Ammon's horn (tissue), 1 donor: ENCODE measurements at regions not wholly inside any gene's neighbourhood (a gene's known extent, or its start where the extent isn't known, plus 50 kb on each side); places are given as distances from the start of the nearest gene placed in this dataset.

Source experiments
- DNase-seq: peaks from one replicate; pipeline ENCODE4 v3.0.0-alpha.2; 2016; ENCODE audit warnings: low spot score

DNA sequence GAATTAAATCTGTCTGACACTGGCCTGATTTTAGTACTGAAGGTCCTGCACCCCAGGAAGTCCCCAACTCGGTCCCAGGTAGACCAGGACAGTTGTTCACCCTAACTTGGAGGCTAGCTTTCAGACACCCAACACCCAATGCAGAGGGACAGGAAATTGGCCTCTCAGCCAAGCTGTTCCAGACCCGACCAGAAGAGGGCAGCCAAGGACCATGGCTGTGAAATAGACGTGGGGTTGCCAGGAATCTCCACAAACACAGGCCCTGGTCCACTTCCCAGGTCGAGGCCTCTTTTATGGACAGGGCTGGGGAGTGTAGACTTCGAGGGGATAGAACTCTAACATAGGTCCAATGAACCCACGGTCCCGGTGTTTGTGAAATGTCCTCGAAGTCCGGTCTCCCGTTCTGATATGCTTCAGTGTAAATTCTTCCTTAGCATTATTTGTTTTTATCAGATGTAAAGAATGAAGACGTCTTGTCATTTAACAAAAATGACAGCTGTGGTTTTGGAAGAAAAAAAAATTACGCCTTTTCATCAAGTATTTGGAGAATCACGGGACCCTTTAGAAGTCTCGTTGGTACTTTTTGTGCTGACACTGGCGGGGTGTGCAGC lies 260.3 kb upstream of the ADAMTS16 start:
- peak; percentile 92 for DNase-seq

DNA sequence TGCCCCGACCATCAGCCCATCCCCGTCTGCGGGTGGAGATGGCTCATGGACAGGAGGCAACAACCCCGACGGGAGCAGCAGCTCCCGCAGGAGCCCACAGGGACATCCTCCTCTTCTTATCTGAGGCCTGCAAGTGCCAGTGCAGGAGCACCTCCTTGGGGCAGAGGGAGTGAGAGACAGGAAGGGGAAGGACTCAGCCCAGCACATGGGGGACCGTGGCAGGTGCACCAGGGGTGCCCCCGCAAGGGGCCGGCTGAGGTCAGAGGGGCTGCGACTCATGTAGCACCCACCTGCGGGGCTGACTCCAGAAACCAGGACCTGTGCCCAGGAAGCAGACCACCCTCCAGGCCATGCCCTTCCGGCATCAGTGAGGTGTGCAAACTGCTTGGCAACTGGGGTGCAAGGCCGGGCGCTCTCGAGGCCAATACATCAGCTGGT lies 259.8 kb upstream of the ADAMTS16 start:
- no peak for DNase-seq

DNA sequence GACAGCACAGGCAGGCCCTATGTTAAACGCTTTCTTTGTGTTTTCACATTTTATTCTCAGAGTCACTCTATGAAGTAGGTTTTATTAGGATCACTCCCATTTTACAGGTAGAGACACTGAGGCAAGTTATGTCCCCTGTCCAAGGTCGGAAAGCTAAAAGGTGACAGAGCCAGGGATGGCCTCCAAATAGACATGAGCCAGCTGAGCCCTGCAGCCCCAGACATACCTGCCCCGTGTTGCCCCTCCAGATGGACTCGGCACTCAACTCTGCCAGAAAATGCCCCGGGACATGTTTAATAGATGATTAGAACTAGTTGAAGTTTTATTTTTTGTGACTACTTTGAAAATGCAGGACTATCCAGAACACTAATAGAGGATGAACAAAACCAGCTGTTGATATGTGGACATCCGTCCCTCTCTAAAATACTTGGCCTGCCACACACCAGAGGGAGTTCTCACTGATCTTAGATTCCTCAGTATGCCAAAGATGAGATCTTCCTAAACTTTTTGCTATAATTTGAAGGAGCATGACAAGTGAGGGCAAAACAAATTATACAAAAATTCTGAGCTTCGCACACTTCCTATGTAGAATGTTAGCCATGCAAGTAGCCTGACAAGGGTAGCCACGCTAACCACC lies 258.6 kb upstream of the ADAMTS16 start:
- DNase-seq, result no peak

DNA sequence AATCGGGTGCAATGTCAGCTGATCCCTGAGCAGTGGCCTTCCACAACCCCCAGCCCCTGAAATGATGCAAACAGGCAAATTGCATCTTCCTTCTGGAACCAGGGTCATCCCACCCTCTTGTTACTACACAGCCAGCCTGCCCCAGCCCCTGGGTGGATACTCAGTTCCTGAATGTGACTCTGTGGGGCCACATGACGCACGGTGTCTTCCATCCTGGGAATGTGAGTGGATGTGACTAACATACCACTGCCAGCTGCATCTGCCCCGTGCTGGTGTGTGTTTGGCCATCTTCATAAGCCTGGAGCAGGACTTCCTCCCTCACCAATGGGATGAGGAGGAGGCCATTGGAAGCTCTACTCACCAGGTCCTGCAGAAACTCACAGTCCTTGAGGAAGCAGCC lies 257.9 kb upstream of the ADAMTS16 start:
- no peak for DNase-seq

DNA sequence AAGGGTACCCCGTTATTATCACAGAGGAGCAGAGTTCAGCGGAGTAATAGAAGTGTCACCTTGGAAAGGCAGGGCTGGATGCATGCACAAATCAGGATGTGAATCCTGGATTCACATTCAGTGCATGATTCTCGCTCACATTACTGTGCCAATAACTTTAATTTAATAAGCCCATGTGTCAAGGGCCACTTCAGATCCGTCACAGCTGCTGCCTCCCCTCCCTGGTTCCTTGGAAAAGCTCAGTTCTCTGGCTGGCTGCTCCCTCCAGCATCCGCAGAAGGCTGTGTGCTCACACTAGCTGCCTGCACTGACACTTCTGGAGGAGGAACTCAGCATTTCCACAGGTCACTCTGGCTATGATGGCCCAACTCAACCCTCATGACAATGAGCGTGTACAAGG lies 256.8 kb upstream of the ADAMTS16 start:
- no peak for DNase-seq

DNA sequence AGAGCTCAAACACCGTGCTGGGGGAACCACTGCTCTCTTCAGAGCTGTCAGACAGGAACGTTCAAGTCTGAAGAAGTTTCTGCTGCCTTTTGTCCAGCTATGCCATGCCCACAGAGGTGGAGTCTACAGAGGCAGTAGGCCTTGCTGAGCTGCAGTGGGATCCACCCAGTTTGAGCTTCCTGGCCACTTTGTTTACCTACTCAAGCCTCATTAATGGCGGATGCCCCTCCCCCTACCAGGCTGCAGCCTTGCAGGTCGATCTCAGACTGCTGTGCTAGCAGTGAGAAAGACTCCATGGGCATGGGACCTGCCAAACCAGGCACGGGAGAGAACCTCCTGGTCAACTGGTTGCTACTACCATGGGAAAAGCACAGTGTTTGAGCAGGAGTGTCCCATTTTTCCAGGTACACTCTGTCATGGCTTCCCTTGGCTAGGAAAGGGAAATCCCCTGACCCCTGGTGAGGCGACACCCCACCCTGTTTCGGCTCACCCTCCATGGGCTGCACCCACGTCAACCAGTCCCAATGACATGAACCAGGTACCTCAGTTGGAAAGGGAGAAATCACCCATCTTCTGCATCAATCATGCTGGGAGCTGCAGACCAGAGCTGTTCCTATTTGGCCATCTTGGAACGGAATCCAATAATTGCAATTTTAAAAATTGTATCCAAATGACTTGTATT lies 246.9 kb upstream of the ADAMTS16 start:
- DNase-seq, result no peak

DNA sequence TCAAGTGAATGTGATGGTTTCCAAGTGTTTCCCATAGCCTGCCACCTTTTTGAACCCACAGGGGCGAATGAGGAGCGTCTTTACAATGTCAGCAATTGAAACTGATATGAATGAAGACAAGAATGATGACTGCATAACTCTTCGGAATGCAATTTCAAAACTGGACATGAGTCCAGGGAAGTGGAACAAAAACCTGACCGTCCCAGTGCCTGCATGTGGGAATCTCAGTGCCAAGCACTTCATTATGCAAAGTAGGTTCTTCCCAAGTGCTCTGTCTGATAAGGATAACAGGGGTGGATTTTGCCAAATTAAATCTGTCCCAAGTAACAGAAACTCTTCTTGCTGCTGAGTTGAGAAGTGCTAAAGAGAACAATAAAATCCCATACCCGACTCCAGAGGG lies 243.8 kb upstream of the ADAMTS16 start:
- DNase-seq, result no peak

DNA sequence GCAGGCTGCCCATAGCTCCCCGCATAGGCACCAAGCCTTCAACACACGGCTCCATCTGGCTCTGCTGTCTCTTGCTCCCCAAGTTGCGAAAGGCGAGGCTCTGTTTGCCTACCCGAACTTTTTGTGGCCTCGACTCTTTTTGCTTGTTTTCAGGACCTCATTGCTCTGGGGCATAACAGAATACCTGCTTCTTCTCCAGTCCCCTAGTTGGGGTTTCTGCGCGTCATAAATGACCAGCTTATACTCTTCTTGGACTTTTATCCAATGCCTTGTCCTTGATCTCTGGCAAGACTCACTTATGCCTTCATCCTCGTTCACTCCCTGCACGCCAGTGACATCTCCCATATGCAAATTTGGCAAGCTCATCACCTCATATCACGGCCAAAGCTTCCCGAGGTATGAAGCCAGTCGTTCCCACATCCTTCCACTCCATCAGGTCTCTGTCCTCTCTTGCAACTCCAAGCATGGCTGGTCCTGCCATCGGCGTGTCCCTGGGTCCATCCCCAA lies 238.8 kb upstream of the ADAMTS16 start:
- DNase-seq, result no peak

DNA sequence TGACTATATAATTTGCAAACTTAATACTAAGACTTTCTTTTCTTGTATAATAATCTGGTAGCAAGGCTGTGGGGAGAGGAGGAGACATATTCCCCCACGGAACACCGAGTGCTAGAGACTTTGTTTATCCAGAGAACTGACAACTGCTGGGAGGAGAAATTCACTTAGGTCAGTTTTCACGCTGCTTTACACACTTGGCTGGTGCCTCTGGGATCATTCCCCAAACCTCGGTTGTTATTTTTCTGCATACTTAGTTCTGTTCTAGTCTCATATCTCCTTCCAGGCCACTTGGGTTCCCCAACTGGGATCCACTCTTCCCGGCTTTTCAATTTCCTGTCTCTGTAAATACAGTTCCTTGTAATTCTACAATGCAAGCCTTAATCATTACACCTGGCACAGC lies 238.2 kb upstream of the ADAMTS16 start:
- DNase-seq, result no peak

DNA sequence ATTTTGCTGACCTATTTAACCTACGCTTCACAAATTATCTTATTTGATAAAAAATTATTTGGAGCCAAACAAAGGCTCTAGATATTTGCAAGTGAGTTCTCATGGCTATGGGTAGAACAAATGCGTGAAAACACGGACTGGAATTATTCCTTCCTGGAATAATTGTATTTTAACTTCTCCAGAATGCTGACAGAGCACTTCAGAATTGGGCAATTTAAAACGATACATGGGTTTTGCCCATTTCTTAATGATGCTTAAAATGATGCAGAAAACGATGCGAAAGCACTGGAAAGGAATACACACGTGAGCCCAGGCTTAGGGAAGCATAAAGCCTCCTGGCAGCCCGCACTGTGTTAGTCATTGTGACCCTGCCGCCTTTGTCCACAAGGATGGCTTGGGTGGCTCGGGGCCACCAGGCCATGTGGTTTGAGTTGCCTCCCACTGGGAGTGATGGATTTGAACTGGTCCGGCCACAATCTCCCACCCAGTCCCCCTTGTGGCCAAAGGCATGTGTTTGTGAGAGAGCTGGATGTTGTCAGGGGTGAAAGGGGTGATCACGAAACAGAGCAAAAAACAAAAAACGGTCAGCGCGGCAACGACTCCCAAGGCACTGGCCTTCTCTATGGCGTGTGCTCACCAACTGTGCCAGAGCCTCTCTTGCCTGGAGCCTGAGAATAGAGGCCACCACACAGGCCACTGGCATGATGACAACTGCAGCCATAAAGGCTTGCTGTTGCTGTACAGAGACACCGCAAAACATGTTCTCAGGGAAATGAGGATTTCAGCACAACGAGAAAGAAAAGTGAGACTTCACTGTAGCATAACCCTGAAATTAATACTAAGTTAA lies 234.2 kb upstream of the ADAMTS16 start:
- DNase-seq, result peak; percentile 59

DNA sequence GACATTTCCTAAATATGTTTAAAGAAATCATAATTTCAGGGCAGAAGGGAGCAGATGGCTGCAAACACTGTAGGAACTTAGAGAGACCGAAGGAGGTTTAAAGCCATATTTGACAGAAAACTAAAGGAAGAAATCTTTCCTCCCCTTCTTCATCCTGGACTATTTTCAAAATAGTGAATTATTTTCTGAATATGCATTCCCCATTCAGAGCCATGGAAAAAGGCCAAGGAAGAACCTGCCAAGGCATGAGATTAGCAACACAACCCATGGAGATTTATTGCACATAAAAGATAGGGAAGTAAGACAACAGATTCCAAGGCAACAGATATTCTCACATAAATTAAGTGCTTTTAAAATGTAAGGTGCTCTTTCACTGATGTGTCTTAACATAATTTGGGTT lies 233.3 kb upstream of the ADAMTS16 start:
- no peak for DNase-seq

DNA sequence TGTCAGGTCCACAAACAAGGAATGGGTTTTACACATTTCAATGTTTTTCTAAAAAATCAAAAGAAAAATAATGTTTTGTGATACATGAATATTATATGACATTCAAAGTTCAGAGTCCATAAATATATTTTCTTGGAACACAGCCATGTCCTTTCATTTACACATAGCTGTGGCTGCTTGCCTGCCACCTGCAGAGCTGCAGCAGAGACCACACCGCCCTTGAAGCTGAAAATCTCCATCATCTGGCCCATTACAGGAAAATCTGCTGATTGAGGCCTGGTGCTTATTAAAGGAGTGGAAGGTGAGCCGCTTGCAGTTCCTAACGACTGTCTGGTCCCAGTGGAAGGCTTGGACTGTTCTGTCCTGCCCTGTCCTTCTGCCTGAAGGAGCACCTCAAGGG lies 232.6 kb upstream of the ADAMTS16 start:
- no peak for DNase-seq

DNA sequence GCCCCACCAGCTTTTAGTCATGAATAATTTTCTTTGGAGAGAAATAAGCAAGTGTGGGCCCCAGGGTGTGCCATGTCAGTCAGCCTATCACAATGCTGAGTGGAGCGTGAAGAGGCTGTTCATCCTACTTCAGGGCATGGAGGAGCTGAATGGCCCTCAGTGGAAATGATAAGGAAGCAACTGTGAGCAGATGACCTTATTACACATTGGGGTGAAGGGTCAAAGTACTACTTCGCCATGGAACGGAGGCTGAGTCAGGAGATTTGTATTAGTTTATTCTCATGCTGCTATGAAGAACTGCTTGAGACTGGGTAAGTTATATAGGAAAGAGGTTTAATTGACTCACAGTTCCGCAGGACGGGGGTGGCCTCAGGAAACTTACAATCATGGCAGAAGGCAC lies 231.0 kb upstream of the ADAMTS16 start:
- DNase-seq, result no peak

DNA sequence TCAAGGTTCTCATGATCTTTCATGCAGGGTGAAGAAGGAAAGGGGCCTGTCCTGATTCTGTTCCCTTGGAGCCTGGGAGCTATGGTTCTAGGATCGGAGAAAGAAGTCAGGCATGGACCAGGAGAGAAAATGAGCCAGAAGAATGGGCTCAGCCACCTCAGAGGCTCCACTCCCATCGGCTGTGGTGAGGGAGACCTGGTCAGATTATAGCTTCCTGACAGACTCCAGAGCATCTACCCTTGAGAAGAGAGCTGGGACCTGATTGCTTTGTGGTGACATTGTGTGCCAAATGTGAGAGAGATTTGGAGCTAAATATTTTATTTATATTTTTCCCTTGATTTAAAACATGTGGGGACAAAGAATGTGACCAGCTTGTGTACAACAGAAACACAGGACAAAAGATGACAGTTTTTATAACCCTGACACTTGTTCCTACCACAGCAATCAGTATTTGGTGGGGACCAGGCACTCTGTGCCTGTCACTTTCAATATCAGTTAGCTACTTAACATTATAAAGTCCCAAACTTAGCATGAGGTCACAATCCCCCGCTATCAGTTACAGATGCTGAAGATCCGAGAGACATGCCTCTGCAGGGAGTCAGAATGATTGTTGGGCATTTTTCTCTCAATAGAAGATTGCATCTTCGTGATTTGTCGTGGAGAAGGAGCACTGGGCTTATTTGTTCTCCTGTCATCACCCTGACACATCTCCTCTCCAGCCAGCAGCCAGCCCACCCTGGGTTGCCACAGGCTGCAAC lies 228.3 kb upstream of the ADAMTS16 start:
- no peak for DNase-seq

DNA sequence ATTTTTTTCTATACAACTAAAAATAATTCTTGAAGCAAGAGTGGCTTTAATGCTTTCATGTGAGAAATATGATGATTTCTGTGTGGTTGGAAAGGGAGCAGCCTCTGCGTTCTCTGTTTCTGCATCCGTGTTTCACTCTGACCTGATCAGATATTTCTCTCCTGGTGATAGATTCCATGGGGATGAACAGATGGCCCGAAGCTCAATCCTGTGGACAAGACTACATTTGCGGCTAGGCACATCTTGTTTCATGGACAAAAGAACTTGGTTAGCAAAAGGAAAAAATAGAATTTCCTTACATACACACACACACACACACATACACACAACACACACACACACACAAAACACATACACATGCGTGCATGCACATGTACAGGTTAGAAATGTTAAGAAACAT lies 218.2 kb upstream of the ADAMTS16 start:
- DNase-seq, result no peak

DNA sequence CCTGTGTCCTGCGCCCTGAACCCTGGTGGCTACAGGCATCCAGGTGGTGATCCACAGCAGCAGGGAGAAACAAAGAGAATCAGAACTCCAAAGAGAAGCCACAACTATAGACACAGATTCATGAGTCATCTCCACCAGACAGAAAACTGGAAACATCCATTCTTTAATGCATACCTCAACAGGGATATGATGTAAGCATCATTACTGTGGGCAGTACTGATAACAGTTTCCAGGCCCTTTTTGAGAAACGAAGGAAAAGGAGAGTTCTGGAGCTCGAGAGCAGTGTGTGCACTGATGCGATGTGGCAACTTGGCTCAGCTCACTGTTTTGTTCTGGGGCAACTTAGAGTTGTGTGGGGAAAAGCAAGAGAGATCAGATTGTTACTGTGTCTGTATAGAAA lies 215.6 kb upstream of the ADAMTS16 start:
- no peak for DNase-seq

DNA sequence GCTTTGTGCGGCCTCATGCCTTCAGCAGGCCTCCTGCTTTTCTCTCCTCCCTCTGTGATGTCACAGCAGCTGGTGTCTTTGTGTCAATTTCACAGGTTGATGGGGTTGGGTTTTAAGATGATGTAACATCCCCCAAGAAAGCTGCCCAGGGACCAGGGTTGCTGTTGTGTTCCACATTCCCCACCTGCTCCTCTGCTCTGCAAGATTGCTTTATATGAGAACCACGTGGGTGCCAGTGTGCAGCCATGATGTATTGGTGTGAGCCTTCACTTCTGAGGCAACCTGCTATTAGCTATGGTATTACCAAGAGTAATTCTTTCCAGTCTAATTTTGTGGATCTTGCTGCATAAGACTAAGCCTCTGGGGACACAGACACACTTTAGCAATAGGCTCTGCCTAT lies 213.0 kb upstream of the ADAMTS16 start:
- no peak for DNase-seq

DNA sequence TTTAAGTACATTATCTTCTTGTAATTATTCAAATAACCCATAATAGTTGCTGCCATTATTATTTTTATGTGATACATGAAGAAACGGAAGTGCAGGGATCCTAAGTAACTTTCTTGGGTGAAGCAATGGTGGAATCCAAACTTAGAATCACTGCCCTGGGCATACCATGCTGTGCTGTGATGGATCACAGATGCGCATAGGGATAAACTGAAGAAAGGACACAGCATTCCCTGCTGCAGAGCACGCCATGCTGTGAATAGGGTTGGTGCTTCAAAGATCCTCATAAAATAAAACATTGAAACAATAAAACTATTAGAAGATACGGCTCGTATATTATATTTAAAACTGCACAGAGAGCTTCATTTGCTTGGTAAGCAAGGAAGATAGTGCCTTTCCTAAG lies 211.7 kb upstream of the ADAMTS16 start:
- DNase-seq, result no peak

DNA sequence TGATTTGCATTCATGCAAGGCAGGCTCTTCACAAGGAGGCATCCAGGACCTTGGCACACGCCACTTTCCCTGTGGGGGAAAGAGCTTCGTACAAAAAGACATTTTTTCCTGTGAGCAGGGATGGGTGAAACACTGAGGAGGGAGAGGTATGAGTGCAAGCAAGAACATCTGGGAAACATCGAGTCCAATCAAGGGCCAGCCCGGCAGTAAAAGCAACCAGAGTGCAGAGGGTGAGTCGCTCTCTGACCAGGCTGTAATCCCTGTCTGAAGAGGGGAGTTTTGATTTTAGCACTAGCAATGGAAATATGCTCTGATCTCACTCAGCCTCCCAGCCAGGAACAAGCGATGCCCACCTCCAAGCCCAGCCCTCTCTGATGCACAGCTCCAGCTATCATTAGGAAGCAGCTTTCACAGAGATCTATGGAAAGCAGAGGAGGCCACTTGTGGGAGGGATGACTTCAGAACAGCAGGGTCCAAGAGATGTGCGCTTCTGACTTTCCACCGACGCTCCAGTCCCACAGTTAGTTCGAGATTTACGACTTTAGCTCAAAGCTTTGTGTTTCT lies 211.0 kb upstream of the ADAMTS16 start:
- no peak for DNase-seq

DNA sequence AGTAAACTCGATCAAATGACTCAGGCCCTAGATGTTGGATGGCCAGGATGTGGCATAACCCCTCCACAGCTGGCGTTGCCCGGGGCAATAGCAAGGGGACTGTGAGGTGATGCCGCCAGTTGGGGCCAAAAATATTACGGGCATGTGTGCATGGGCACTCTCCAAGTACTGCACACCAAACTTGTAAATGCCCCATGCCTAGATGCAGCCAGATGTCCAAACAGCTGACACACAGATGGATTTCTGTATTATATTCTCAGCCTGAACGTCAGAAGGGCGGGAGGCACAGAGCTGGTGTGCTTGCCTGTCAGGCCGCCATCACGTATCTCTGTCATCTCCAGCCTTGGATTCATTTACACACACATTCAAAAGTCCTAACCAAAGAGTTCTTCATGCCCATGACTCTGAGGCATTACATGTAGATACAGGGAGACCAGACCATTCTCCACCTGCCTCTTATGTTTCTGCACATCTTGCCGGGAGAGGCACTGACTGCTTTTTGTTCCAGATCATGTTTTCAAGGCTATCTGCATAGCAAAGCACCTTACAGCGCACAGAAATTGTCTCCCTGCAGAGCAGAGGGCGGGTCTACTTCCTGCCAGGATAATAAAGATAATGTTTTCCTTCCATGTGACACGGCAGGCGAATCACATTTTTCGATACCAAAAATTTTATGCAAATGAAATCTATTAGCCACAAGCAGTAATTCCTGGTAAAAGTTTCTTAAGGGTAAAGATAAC lies 200.9 kb upstream of the ADAMTS16 start:
- DNase-seq, result no peak

DNA sequence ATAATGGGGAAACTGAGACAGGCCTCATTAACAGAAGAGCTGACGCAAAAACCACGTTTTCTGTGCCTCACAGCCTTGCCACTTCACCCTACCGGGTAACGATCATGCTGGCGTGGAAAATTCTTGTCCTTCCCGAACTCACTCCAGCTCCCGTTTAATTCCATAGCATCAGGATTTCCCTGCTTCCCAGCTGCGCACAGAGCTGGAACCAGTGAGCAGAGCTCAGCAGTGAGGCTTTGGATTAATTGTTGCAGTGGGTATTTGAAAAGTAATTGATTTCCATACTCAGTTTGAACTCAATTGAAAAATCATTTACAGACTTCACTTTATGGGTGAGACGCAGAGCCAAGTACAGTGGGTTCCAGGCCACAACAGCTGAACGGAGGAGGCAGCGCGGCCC lies 199.0 kb upstream of the ADAMTS16 start:
- DNase-seq, result no peak
